ENCODE measurements at regions not wholly inside any gene's neighbourhood (a gene's known extent, or its start where the extent isn't known, plus 50 kb on each side); places are given as distances from the start of the nearest gene placed in this dataset.

DNA sequence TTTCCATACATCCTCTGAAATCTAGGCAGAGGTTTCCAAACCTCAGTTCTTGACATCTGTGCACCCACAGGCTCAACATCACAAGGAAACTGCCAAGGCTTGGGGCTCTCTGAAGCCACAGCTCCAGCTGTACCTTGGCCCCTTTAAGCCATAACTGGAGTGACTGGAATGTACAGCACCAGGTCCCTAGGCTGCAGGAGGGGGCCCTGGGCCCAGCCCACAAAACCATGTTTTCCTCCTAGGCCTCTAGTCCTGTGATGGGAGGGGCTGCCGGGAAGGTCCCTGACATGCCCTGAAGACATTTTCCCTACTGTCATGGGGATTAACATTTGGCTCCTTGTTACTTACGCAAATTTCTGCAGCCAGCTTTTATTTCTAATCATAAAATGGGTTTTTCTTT is 1093.0 kb upstream of the PCDH9 start:
- TF ChIP-seq, protein P1, sequence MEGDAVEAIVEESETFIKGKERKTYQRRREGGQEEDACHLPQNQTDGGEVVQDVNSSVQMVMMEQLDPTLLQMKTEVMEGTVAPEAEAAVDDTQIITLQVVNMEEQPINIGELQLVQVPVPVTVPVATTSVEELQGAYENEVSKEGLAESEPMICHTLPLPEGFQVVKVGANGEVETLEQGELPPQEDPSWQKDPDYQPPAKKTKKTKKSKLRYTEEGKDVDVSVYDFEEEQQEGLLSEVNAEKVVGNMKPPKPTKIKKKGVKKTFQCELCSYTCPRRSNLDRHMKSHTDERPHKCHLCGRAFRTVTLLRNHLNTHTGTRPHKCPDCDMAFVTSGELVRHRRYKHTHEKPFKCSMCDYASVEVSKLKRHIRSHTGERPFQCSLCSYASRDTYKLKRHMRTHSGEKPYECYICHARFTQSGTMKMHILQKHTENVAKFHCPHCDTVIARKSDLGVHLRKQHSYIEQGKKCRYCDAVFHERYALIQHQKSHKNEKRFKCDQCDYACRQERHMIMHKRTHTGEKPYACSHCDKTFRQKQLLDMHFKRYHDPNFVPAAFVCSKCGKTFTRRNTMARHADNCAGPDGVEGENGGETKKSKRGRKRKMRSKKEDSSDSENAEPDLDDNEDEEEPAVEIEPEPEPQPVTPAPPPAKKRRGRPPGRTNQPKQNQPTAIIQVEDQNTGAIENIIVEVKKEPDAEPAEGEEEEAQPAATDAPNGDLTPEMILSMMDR (optimal IDR thresholded peaks at IDR 0.05 in 1 of 3, IDR thresholded peaks at IDR 0.05 in 1 of 3, conservative IDR thresholded peaks at IDR 0.05 in 1 of 3; ENCODE audit: extremely low read depth in 1 of 3, insufficient read depth in 2 of 3, low read length in 3 of 3), result no peak
- TF ChIP-seq EZH2 (IDR thresholded peaks at IDR 0.05; ENCODE audit: low read length), result no peak

Data from keratinocyte (primary cell).